PC-3 (cell line): ENCODE measurements at regions not wholly inside any gene's neighbourhood (a gene's known extent, or its start where the extent isn't known, plus 50 kb on each side); places are given as distances from the start of the nearest gene placed in this dataset.

Experiments used
- ATAC-seq: fragments of 200-7000 bp; cut with Tn5 transposase; 2 replicates; pipeline ENCODE4 v1.9.1; 2020; ENCODE audit warnings: mild to moderate bottlenecking, moderate library complexity
- BruUV-seq: library from RNA; stranded (reverse); fragments of 400-500 nt; replicated peaks from 2 replicates; lab custom pipeline; 2021; lab: Mats Ljungman, UMichigan
- CTCF ChIA-PET: fragments of 300-600 bp; sonication (Branson Sonifier 250); formaldehyde crosslinking; loops from one replicate; lab custom pipeline; 2022; ENCODE audit warnings: antibody characterized with exemption; lab: Charles Lee
- POLR2A ChIA-PET: fragments of 300-600 bp; sonication (Branson Sonifier 250); formaldehyde crosslinking; loops from one replicate; lab custom pipeline; 2022; ENCODE audit warnings: antibody characterized with exemption; ENCODE audit not compliant: unreplicated experiment; lab: Charles Lee
- DNase-seq: peaks from one replicate; pipeline ENCODE4 v3.0.0-alpha.2; 2015
- H2AFZ ChIP-seq: fragments of 300-600 bp; sonication (generic); 2 replicates; pipeline ENCODE4 v1.6.0; 2016; ENCODE audit warnings: antibody characterized with exemption, low read length
- H3F3A ChIP-seq: fragments of 300-600 bp; sonication (generic); one replicate; pipeline ENCODE4 v1.6.0; 2017; ENCODE audit warnings: antibody characterized with exemption, low read length, control low read depth, mild to moderate bottlenecking; ENCODE audit not compliant: unreplicated experiment
- H3K27ac ChIP-seq: fragments of 300-600 bp; sonication (generic); 2 replicates; pipeline ENCODE4 v1.5.1; 2016; ENCODE audit warnings: mild to moderate bottlenecking, low read length
- H3K27me3 ChIP-seq: fragments of 300-600 bp; sonication (generic); 2 replicates; pipeline ENCODE4 v1.6.1; 2016; ENCODE audit warnings: low read length, mixed read lengths
- H3K36me3 ChIP-seq: fragments of 300-600 bp; sonication (generic); 2 replicates; pipeline ENCODE4 v1.6.1; 2016; ENCODE audit warnings: low read depth, mixed run types, low read length, mixed read lengths
- H3K4me1 ChIP-seq: fragments of 300-600 bp; sonication (generic); 2 replicates; pipeline ENCODE4 v1.5.1; 2016; ENCODE audit warnings: low read length; ENCODE audit not compliant: insufficient read depth
- H3K4me2 ChIP-seq: fragments of 300-600 bp; sonication (generic); 2 replicates; pipeline ENCODE4 v1.6.0; 2016; ENCODE audit warnings: low read length
- H3K4me3 ChIP-seq: fragments of 300-600 bp; sonication (generic); 2 replicates; pipeline ENCODE4 v1.5.1; 2016; ENCODE audit warnings: mild to moderate bottlenecking, low read length, mixed read lengths
- H3K79me2 ChIP-seq: fragments of 300-600 bp; sonication (generic); 2 replicates; pipeline ENCODE4 v1.6.1; 2017; ENCODE audit warnings: low read length, mixed read lengths
- H3K9ac ChIP-seq: fragments of 300-600 bp; sonication (generic); 2 replicates; pipeline ENCODE4 v1.6.0; 2016; ENCODE audit warnings: mild to moderate bottlenecking, low read length
- H3K9me2 ChIP-seq: fragments of 300-600 bp; sonication (generic); replicated peaks from 2 replicates; pipeline ENCODE4 v1.6.1; 2016; ENCODE audit warnings: mixed run types, low read length, mixed read lengths
- H3K9me3 ChIP-seq: fragments of 300-600 bp; sonication (generic); 2 replicates; pipeline ENCODE4 v1.6.1; 2016; ENCODE audit warnings: low read length, mixed read lengths
- H4K20me1 ChIP-seq: fragments of 300-600 bp; sonication (generic); 2 replicates; pipeline ENCODE4 v1.6.1; 2016; ENCODE audit warnings: low read length, mixed read lengths
- EZH2 ChIP-seq: fragments of 300-600 bp; sonication (generic); IDR thresholded peaks from one replicate; pipeline ENCODE4 v1.6.1; 2017; ENCODE audit warnings: antibody characterized with exemption, mild to moderate bottlenecking, low read length; ENCODE audit not compliant: unreplicated experiment
- EZH2phosphoT487 ChIP-seq: fragments of 300-600 bp; sonication (generic); IDR thresholded peaks from 2 replicates; pipeline ENCODE4 v1.6.1; 2018; ENCODE audit warnings: mild to moderate bottlenecking, antibody characterized with exemption, low read length, borderline replicate concordance
- intact Hi-C: fragments of 100-400 bp; cut with micrococcal nuclease; formaldehyde crosslinking; loops from 2 replicates; pipeline ENCODE4 v1.9.0; 2023
- TF ChIP-seq, protein P1 (sequence below): fragments of 300-600 bp; sonication (generic); conservative IDR thresholded peaks from 2 replicates; pipeline ENCODE4 v1.5.1; 2017; ENCODE audit warnings: antibody characterized with exemption, low read depth, mild to moderate bottlenecking, low read length

DNA sequence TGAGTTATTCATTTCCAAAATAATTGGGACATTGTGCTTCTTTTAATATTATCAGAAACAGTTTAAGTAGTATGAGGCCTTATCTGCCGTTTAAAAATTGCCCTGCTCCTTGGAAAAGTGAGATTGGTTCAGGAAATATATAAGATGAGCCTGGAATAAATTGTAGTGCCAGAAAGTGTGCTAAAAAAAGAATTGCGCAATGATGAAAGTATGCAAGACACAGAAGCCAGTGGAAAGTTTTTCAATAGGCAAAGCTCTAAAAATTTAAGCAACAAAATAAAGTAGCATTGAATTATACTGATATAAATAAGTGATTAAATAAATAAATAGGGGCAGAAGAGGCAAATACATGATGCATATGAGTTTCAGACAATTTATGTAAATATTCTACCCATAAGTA is 834.9 kb downstream of the BCL11B start:
- H2AFZ ChIP-seq, result no peak overlapping the region
- H3K9me2 ChIP-seq, result no peaks in the 10 kb centered on the region
- intact Hi-C loops, result no loop called here
- H3K9ac ChIP-seq, result no peak overlapping the region
- H3K4me2 ChIP-seq, result no peak overlapping the region
- BruUV-seq, result no TSS peak
- no peaks in the 10 kb centered on the region for H3K36me3 ChIP-seq
- no peak for ATAC-seq
- no peaks in the 10 kb centered on the region for H3K27me3 ChIP-seq
- H3K9me3 ChIP-seq, result no peaks in the 10 kb centered on the region
- no peak overlapping the region for H3K4me3 ChIP-seq
- H3F3A ChIP-seq, result no peaks in the 10 kb centered on the region
- no peaks in the 10 kb centered on the region for H4K20me1 ChIP-seq
- CTCF ChIA-PET, result no interaction called here
- H3K4me1 ChIP-seq, result no peaks in the 10 kb centered on the region
- no peak for DNase-seq
- no peak overlapping the region for H3K27ac ChIP-seq
- TF ChIP-seq EZH2phosphoT487 (no peak), EZH2 (no peak)
- TF ChIP-seq, protein P1, sequence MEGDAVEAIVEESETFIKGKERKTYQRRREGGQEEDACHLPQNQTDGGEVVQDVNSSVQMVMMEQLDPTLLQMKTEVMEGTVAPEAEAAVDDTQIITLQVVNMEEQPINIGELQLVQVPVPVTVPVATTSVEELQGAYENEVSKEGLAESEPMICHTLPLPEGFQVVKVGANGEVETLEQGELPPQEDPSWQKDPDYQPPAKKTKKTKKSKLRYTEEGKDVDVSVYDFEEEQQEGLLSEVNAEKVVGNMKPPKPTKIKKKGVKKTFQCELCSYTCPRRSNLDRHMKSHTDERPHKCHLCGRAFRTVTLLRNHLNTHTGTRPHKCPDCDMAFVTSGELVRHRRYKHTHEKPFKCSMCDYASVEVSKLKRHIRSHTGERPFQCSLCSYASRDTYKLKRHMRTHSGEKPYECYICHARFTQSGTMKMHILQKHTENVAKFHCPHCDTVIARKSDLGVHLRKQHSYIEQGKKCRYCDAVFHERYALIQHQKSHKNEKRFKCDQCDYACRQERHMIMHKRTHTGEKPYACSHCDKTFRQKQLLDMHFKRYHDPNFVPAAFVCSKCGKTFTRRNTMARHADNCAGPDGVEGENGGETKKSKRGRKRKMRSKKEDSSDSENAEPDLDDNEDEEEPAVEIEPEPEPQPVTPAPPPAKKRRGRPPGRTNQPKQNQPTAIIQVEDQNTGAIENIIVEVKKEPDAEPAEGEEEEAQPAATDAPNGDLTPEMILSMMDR, result no peak
- POLR2A ChIA-PET, result no interaction called here
- H3K79me2 ChIP-seq, result no peaks in the 10 kb centered on the region

DNA sequence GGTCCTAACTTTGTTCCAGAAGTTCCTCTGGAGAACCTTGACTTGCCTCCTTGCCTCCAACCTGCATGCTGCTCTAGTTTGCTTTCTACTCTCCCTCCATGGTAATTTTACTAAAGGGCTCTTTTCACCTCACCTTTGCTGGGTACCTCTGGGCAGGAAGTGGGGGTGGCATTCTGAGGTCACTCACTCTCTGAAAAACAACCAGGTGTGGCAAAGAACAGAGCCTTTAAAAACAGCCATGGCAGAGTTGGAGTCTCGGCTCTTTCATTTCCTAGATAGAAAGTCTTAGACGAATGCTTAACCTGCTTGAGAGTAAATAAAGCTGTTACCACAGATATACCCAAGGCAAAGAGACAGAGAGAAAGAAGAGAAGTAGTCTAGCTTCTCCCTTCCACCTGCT is 827.9 kb downstream of the BCL11B start:
- Histone ChIP-seq H3K9ac (no peak overlapping the region), H3K9me3 (no peaks in the 10 kb centered on the region), H3K27ac (no peak overlapping the region), H3K79me2 (no peaks in the 10 kb centered on the region), H2AFZ (no peak overlapping the region), H3K4me3 (no peak overlapping the region), H3K4me2 (no peak overlapping the region), H3K9me2 (no peaks in the 10 kb centered on the region), H3K27me3 (no peaks in the 10 kb centered on the region), H3K36me3 (no peaks in the 10 kb centered on the region), H3F3A (no peaks in the 10 kb centered on the region), H3K4me1 (no peaks in the 10 kb centered on the region), H4K20me1 (no peaks in the 10 kb centered on the region)
- intact Hi-C loops, result no loop called here
- no TSS peak for BruUV-seq
- POLR2A ChIA-PET, result no interaction called here
- CTCF ChIA-PET, result no interaction called here
- no peak for DNase-seq
- TF ChIP-seq EZH2 (no peak), EZH2phosphoT487 (no peak)
- TF ChIP-seq, protein P1, result no peak
- ATAC-seq, result no peak

DNA sequence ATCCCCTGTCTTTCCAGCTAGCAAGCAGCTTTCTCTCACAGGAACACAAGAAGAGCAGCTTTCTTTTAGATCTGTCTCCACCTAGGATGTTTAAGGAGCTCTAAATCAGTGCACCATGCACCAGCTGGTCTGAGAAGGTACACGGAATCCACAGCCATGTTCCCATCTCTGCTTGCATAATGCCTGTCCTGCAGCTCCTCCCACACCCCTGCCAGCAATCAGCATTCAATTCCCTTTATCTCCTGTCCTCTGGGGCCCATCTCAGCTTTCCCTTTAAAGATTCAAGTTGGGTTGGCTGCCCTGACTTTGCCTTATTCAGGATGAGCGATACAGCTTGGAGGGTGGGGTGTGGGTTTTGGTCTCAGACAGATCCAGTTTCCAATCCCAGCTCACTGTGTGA is 826.3 kb downstream of the BCL11B start:
- ATAC-seq, result no peak
- no TSS peak for BruUV-seq
- Histone ChIP-seq H4K20me1 (no peaks in the 10 kb centered on the region), H2AFZ (no peak overlapping the region), H3K4me2 (no peak overlapping the region), H3K9me2 (no peaks in the 10 kb centered on the region), H3K9me3 (no peaks in the 10 kb centered on the region), H3K9ac (no peak overlapping the region), H3K4me3 (no peak overlapping the region), H3K27ac (no peak overlapping the region), H3K27me3 (no peaks in the 10 kb centered on the region), H3K79me2 (no peaks in the 10 kb centered on the region), H3F3A (no peaks in the 10 kb centered on the region), H3K36me3 (no peaks in the 10 kb centered on the region), H3K4me1 (no peaks in the 10 kb centered on the region)
- CTCF ChIA-PET, result no interaction called here
- no peak for TF ChIP-seq EZH2
- TF ChIP-seq, protein P1, result no peak
- no peak for TF ChIP-seq EZH2phosphoT487
- intact Hi-C loops, result no loop called here
- POLR2A ChIA-PET, result no interaction called here
- no peak for DNase-seq
